ENCODE measurements at regions not wholly inside any gene's neighbourhood (a gene's known extent, or its start where the extent isn't known, plus 50 kb on each side); places are given as distances from the start of the nearest gene placed in this dataset.

- TF ChIP-seq EZH2phosphoT487 (IDR thresholded peaks at IDR 0.05; ENCODE audit: insufficient read depth, low read depth): no peak
- no peak for TF ChIP-seq EZH2 (IDR thresholded peaks at IDR 0.05; ENCODE audit: insufficient read depth, poor library complexity, severe bottlenecking)
Measured at GRCh38 chr13:30133554-30133912, 173.8 kb downstream of the KATNAL1 start.
